HepG2 (cell line): ENCODE measurements at regions not wholly inside any gene's neighbourhood (a gene's known extent, or its start where the extent isn't known, plus 50 kb on each side); places are given as distances from the start of the nearest gene placed in this dataset.

Experiments
- ATAC-seq: fragments of 200-7000 bp; cut with Tn5 transposase; 3 replicates; pipeline ENCODE4 v1.9.1; 2020; ENCODE audit warnings: mild to moderate bottlenecking, moderate library complexity
- BruUV-seq: library from RNA; stranded (reverse); fragments of 400-500 nt; replicated peaks from 2 replicates; lab custom pipeline; 2021; lab: Mats Ljungman, UMichigan
- CTCF ChIA-PET: fragments of 300-600 bp; formaldehyde crosslinking; extraction: SDS; loops from one replicate; lab custom pipeline; 2021; ENCODE audit warnings: low total read pairs, inconsistent platforms, low intra/inter-chr PET ratio; lab: Yijun Ruan, JAX
- POLR2A ChIA-PET: fragments of 350-600 bp; sonication (Branson Sonifier 250); formaldehyde crosslinking; loops from one replicate; lab custom pipeline; 2020; ENCODE audit warnings: antibody characterized with exemption, inconsistent platforms; lab: Yijun Ruan, JAX
- DNase-seq: peaks from one replicate; pipeline ENCODE4 v3.0.0-alpha.2; 2015; ENCODE audit warnings: low spot score
- FAIRE-seq: peaks from 3 replicates; lab custom pipeline; 2011; peaks lifted over from hg19 to GRCh38; lab: Jason Lieb, UNC
- H2AFZ ChIP-seq: one replicate; pipeline ENCODE4 v1.6.1; 2011; ENCODE audit warnings: low read length, inconsistent platforms
- H3K27ac ChIP-seq: fragments of 300-600 bp; 3 replicates; pipeline ENCODE4 v1.8.0; 2011; ENCODE audit warnings: mixed run types, mild to moderate bottlenecking, mixed read lengths, low read length, inconsistent platforms; ENCODE audit not compliant: insufficient read depth; ENCODE audit errors: extremely low read length
- H3K27me3 ChIP-seq, 2 experiments: fragments of 200-600 bp in 1 of 2; 2 replicates in 1 of 2; 3 replicates in 1 of 2; pipeline versions ENCODE4 v1.6.0 to v1.8.0; 2011; ENCODE audit warnings: low read length in 2 of 2, mild to moderate bottlenecking in 2 of 2, moderate library complexity in 2 of 2, inconsistent platforms in 1 of 2; ENCODE audit not compliant: insufficient read depth in 2 of 2, control insufficient read depth in 1 of 2
- H3K36me3 ChIP-seq, 2 experiments: fragments of 200-600 bp in 1 of 2; replicated peaks in 1 of 2; 2 replicates in 1 of 2; 3 replicates in 1 of 2; pipeline versions ENCODE4 v1.5.1 to v1.8.0; 2011; ENCODE audit warnings: low read length in 2 of 2, inconsistent platforms in 1 of 2; ENCODE audit not compliant: insufficient read depth in 2 of 2, control insufficient read depth in 1 of 2
- H3K4me1 ChIP-seq: 2 replicates; pipeline ENCODE4 v1.5.1; 2012; ENCODE audit warnings: low read length, inconsistent platforms; ENCODE audit not compliant: insufficient read depth
- H3K4me2 ChIP-seq: 2 replicates; pipeline ENCODE4 v1.6.0; 2011; ENCODE audit warnings: low read depth, low read length, inconsistent platforms
- H3K4me3 ChIP-seq, 3 experiments: fragments of 200-600 bp in 1 of 3; sonication (generic), shearing (Covaris generic) in 1 of 3; replicated peaks in 1 of 3; 2 replicates each; pipeline ENCODE4 v1.5.1; 2011 to 2016; ENCODE audit warnings: low read length in 3 of 3, inconsistent platforms in 2 of 3, low read depth in 2 of 3, mild to moderate bottlenecking in 2 of 3, control low read depth in 1 of 3, mixed read lengths in 1 of 3; ENCODE audit not compliant: insufficient read depth in 1 of 3
- H3K79me2 ChIP-seq: one replicate; pipeline ENCODE4 v1.6.1; 2011; ENCODE audit warnings: low read length, inconsistent platforms; ENCODE audit not compliant: insufficient read depth
- H3K9ac ChIP-seq: 2 replicates; pipeline ENCODE4 v1.6.0; 2011; ENCODE audit warnings: mild to moderate bottlenecking, low read depth, low read length, inconsistent platforms; ENCODE audit not compliant: insufficient read depth
- H3K9me3 ChIP-seq: 2 replicates; pipeline ENCODE4 v1.5.1; 2012; ENCODE audit warnings: mild to moderate bottlenecking, low read length
- H4K20me1 ChIP-seq: 2 replicates; pipeline ENCODE4 v1.6.0; 2011; ENCODE audit warnings: inconsistent platforms, mild to moderate bottlenecking, low read length, moderate library complexity; ENCODE audit not compliant: insufficient read depth
- HMG20A ChIP-seq: IDR thresholded peaks from 2 replicates; pipeline ENCODE4 v1.6.1; 2016; ENCODE audit warnings: borderline replicate concordance
- HNF1B ChIP-seq: sonication (generic); formaldehyde crosslinking; IDR thresholded peaks from 2 replicates; pipeline ENCODE4 v1.5.1; 2020; ENCODE audit warnings: mild to moderate bottlenecking, moderate library complexity, missing genetic modification reagents
- HNRNPK ChIP-seq: fragments of 200-400 bp; formaldehyde crosslinking; IDR thresholded peaks from 2 replicates; pipeline ENCODE4 v1.6.1; 2018; ENCODE audit warnings: low read length, low read depth, moderate library complexity, mild to moderate bottlenecking; ENCODE audit not compliant: poor library complexity, severe bottlenecking
- MBNL3 ChIP-seq: fragments of 250-450 bp; sonication (Bioruptor Pico); conservative IDR thresholded peaks from 2 replicates; pipeline ENCODE4 v1.8.0; 2022; ENCODE audit warnings: mild to moderate bottlenecking, inconsistent platforms
- POGK ChIP-seq: sonication (generic); formaldehyde crosslinking; conservative IDR thresholded peaks from 2 replicates; pipeline ENCODE4 v1.8.0; 2022; ENCODE audit warnings: mild to moderate bottlenecking, moderate library complexity, missing genetic modification reagents
- SYNCRIP ChIP-seq: fragments of 200-400 bp; formaldehyde crosslinking; IDR thresholded peaks from 2 replicates; pipeline ENCODE4 v1.6.1; 2018; ENCODE audit warnings: mild to moderate bottlenecking, low read depth, low read length; ENCODE audit not compliant: insufficient read depth
- ZNF17 ChIP-seq: sonication (generic); formaldehyde crosslinking; IDR thresholded peaks from 2 replicates; pipeline ENCODE4 v1.5.0; 2020; ENCODE audit warnings: mild to moderate bottlenecking, missing genetic modification reagents
- ZNF362 ChIP-seq: sonication (generic); formaldehyde crosslinking; IDR thresholded peaks from 2 replicates; pipeline ENCODE4 v1.4.0; 2020; ENCODE audit warnings: missing genetic modification reagents, mild to moderate bottlenecking, borderline replicate concordance
- ZNF776 ChIP-seq: sonication (generic); formaldehyde crosslinking; IDR thresholded peaks from 2 replicates; pipeline ENCODE4 v1.4.0; 2020; ENCODE audit warnings: mild to moderate bottlenecking, missing genetic modification reagents
- WGBS: methylation state at CpG from one replicate; pipeline ENCODE4 v1.1.6; 2017; ENCODE audit warnings: low lambda C conversion rate; 5-methylcytosine and 5-hydroxymethylcytosine counted together
- in situ Hi-C: cut with HindIII; loops from 2 replicates; pipeline ENCODE4 v1.10.0; 2017; ENCODE audit warnings: low pct_unique_long_range_greater_than_20kb; ENCODE audit not compliant: extremely low pct_ligation_motif_present
- intact Hi-C: fragments of 100-400 bp; cut with micrococcal nuclease; formaldehyde crosslinking; loops from one replicate; pipeline ENCODE4 v1.10.0; 2022; ENCODE audit not compliant: unreplicated experiment
- TF ChIP-seq, protein P1 (sequence below): sonication (generic); formaldehyde crosslinking; IDR thresholded peaks from 2 replicates; pipeline ENCODE4 v1.4.0; 2020; ENCODE audit warnings: missing genetic modification reagents
- TF ChIP-seq, protein P2 (sequence below): sonication (generic); formaldehyde crosslinking; IDR thresholded peaks from 2 replicates; pipeline ENCODE4 v1.8.0; 2022; ENCODE audit warnings: missing genetic modification reagents, mild to moderate bottlenecking, inconsistent platforms, borderline replicate concordance

DNA sequence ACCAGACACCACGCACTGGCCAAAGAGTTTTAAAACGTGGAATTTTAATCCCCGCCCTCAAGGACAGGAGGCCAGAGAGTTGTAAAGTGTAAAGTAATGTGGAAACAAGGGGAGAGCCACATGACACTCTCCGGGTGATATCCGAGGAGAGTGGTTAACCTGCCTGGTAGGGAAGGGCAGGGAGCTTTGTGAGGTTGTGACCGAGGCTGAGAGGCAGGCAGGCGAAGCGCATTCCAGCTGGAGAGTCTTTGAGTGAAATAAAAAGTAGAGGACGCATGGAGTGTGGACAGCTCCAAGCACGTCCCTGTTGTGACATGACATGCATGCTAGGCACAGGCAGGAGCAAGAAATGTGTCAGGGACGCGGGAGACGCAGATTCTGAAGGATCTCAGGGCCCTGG, 539.5 kb downstream of the RNF144A start:
- H3K4me2 ChIP-seq, result no peak overlapping the region
- no peak overlapping the region for H3K9ac ChIP-seq
- no peaks in the 10 kb centered on the region; a peak in 1 of 5 replicates for H3K27me3 ChIP-seq
- CTCF ChIA-PET, result no interaction called here
- H2AFZ ChIP-seq, result no peak overlapping the region
- no peak overlapping the region for H3K27ac ChIP-seq
- BruUV-seq, result no TSS peak
- in situ Hi-C loops (no loop called here), intact Hi-C loops (no loop called here)
- no peaks in the 10 kb centered on the region for H3K36me3 ChIP-seq
- ATAC-seq, result no peak
- H3K79me2 ChIP-seq, result no peaks in the 10 kb centered on the region
- no peaks in the 10 kb centered on the region for H3K4me1 ChIP-seq
- H3K4me3 ChIP-seq, result no peak overlapping the region
- no peak for DNase-seq
- 45% methylated on average over 13 of the region's 13 CpGs for WGBS
- TF ChIP-seq ZNF17 (CRISPR knock-in tag) (no peak), HMG20A (CRISPR knock-in tag) (no peak), ZNF362 (CRISPR knock-in tag) (no peak)
- TF ChIP-seq, all 625 proteins: peak for 0
- POLR2A ChIA-PET, result no interaction called here
- FAIRE-seq, result no peak
- Histone ChIP-seq H3K9me3 (no peaks in the 10 kb centered on the region), H4K20me1 (no peaks in the 10 kb centered on the region)

DNA sequence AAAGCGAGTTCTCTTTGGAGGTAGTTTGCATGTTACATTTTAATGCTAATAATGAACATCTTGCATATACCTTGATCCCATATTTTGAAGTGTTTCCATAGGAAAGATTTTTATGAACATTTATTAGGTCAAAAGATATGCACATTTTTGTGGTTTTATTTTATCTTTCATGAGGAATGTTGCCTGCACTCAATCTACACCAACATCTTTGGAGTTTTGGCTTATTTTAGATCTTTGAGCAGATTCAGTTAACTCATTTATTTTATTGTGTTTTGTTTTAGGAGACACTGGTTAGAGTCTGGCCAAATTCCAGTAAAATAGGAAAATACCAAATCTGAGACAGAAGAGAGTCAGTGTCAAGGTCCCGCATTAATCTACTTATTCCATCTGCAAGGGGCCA, 540.9 kb downstream of the RNF144A start:
- CTCF ChIA-PET, result no interaction called here
- H4K20me1 ChIP-seq, result no peaks in the 10 kb centered on the region
- no peak overlapping the region for H3K4me2 ChIP-seq
- no peak overlapping the region for H2AFZ ChIP-seq
- ATAC-seq (no peak), FAIRE-seq (no peak), DNase-seq (no peak)
- 28% methylated on average over 2 of the region's 2 CpGs for WGBS
- no peaks in the 10 kb centered on the region for H3K79me2 ChIP-seq
- POLR2A ChIA-PET, result no interaction called here
- intact Hi-C loops, result no loop called here
- no peaks in the 10 kb centered on the region; a peak in 1 of 5 replicates for H3K27me3 ChIP-seq
- no peaks in the 10 kb centered on the region for H3K9me3 ChIP-seq
- no peaks in the 10 kb centered on the region for H3K4me1 ChIP-seq
- no peak overlapping the region for H3K9ac ChIP-seq
- no peak overlapping the region for H3K27ac ChIP-seq
- in situ Hi-C loops, result no loop called here
- no TSS peak for BruUV-seq
- H3K36me3 ChIP-seq, result no peaks in the 10 kb centered on the region
- H3K4me3 ChIP-seq, result no peak overlapping the region
- TF ChIP-seq MBNL3, result no peak
- TF ChIP-seq, protein P1, sequence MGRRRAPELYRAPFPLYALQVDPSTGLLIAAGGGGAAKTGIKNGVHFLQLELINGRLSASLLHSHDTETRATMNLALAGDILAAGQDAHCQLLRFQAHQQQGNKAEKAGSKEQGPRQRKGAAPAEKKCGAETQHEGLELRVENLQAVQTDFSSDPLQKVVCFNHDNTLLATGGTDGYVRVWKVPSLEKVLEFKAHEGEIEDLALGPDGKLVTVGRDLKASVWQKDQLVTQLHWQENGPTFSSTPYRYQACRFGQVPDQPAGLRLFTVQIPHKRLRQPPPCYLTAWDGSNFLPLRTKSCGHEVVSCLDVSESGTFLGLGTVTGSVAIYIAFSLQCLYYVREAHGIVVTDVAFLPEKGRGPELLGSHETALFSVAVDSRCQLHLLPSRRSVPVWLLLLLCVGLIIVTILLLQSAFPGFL (CRISPR knock-in tag), result no peak
- TF ChIP-seq HNRNPK, result no peak
- TF ChIP-seq, protein P2, sequence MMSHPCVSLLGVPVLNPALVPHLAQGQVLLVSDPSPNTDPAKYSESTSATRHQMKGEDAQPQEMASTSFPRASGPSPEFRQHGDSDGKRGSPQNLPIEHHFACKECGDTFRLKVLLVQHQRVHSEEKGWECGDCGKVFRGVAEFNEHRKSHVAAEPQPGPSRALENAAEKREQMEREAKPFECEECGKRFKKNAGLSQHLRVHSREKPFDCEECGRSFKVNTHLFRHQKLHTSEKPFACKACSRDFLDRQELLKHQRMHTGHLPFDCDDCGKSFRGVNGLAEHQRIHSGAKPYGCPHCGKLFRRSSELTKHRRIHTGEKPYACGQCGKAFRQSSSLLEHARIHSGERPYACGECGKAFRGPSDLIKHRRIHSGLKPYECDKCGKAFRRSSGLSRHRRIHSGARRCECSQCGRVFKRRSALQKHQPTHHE, result no peak
- no peak for TF ChIP-seq POGK (CRISPR knock-in tag)
- no peak for TF ChIP-seq SYNCRIP
- no peak for TF ChIP-seq HNF1B (CRISPR knock-in tag)
- TF ChIP-seq ZNF776, result no peak
